GM23338 (cell line): ENCODE measurements at regions not wholly inside any gene's neighbourhood (a gene's known extent, or its start where the extent isn't known, plus 50 kb on each side); places are given as distances from the start of the nearest gene placed in this dataset.

ENCODE experiments used
- ATAC-seq: fragments of 200-7000 bp; cut with Tn5 transposase; 3 replicates; pipeline ENCODE4 v1.9.1; 2020
- DNase-seq: peaks from one replicate; pipeline ENCODE4 v3.0.0-alpha.2; 2015; ENCODE audit warnings: low spot score
- H2AFZ ChIP-seq: fragments of 200-600 bp; sonication (generic); 2 replicates; pipeline ENCODE4 v1.8.0; 2016; ENCODE audit warnings: antibody characterized with exemption, mild to moderate bottlenecking, moderate library complexity
- H3F3A ChIP-seq: fragments of 200-600 bp; sonication (generic); replicated peaks from 2 replicates; pipeline ENCODE4 v1.8.0; 2017; ENCODE audit warnings: antibody characterized with exemption, mixed run types, low read depth
- H3K27ac ChIP-seq: fragments of 200-600 bp; sonication (generic); 2 replicates; pipeline ENCODE4 v1.6.1; 2016; ENCODE audit warnings: low read depth
- H3K27me3 ChIP-seq: fragments of 200-600 bp; sonication (generic); 2 replicates; pipeline ENCODE4 v1.8.0; 2016; ENCODE audit warnings: mild to moderate bottlenecking, mixed run types, moderate library complexity; ENCODE audit not compliant: insufficient read depth
- H3K36me3 ChIP-seq: fragments of 200-600 bp; sonication (generic); 2 replicates; pipeline ENCODE4 v1.8.0; 2016; ENCODE audit warnings: mild to moderate bottlenecking; ENCODE audit not compliant: insufficient read depth
- H3K4me1 ChIP-seq: fragments of 200-600 bp; sonication (generic); 2 replicates; pipeline ENCODE4 v1.8.0; 2016; ENCODE audit warnings: mild to moderate bottlenecking, moderate library complexity; ENCODE audit not compliant: insufficient read depth
- H3K4me2 ChIP-seq: fragments of 200-600 bp; sonication (generic); 2 replicates; pipeline ENCODE4 v1.7.1; 2017; ENCODE audit warnings: mixed run types
- H3K4me3 ChIP-seq: fragments of 200-600 bp; sonication (generic); 2 replicates; pipeline ENCODE4 v1.6.1; 2016; ENCODE audit warnings: mixed run types
- H3K79me2 ChIP-seq: fragments of 200-600 bp; sonication (generic); replicated peaks from 2 replicates; pipeline ENCODE4 v1.8.0; 2017; ENCODE audit warnings: mild to moderate bottlenecking; ENCODE audit not compliant: insufficient read depth
- H3K9me2 ChIP-seq: fragments of 200-600 bp; sonication (generic); 2 replicates; pipeline ENCODE4 v1.8.0; 2017; ENCODE audit not compliant: insufficient read depth
- H4K20me1 ChIP-seq: fragments of 200-600 bp; sonication (generic); replicated peaks from 2 replicates; pipeline ENCODE4 v1.8.0; 2017; ENCODE audit warnings: mild to moderate bottlenecking; ENCODE audit not compliant: insufficient read depth
- H3K27ac Mint-ChIP-seq: 2 replicates; pipeline ENCODE4 v1.8.0; 2020; ENCODE audit warnings: inconsistent platforms, mild to moderate bottlenecking, moderate library complexity, mixed read lengths
- H3K27me3 Mint-ChIP-seq: 3 replicates; pipeline ENCODE4 v1.8.0; 2022; ENCODE audit warnings: low read depth, mild to moderate bottlenecking, moderate library complexity, mixed read lengths, inconsistent platforms; ENCODE audit not compliant: insufficient read depth, poor library complexity
- H3K36me3 Mint-ChIP-seq: 3 replicates; pipeline ENCODE4 v1.8.0; 2021; ENCODE audit warnings: low read depth, mild to moderate bottlenecking, inconsistent platforms, moderate library complexity, mixed read lengths
- H3K4me1 Mint-ChIP-seq: 3 replicates; pipeline ENCODE4 v1.8.0; 2020; ENCODE audit warnings: mild to moderate bottlenecking, inconsistent platforms, mixed read lengths
- H3K4me3 Mint-ChIP-seq: 3 replicates; pipeline ENCODE4 v1.8.0; 2021; ENCODE audit warnings: moderate library complexity, mild to moderate bottlenecking, inconsistent platforms, mixed read lengths
- H3K9me3 Mint-ChIP-seq: 3 replicates; pipeline ENCODE4 v1.8.0; 2020; ENCODE audit warnings: moderate library complexity, mild to moderate bottlenecking, inconsistent platforms, mixed read lengths
- CREB1 ChIP-seq: fragments of 250-450 bp; sonication (Bioruptor Pico); IDR thresholded peaks from 2 replicates; pipeline ENCODE4 v1.5.0; 2020; ENCODE audit warnings: low read depth, mild to moderate bottlenecking, moderate library complexity
- EZH2 ChIP-seq: fragments of 200-600 bp; sonication (generic); IDR thresholded peaks from one replicate; pipeline ENCODE4 v1.8.0; 2017; ENCODE audit warnings: antibody characterized with exemption, mild to moderate bottlenecking, low read depth; ENCODE audit not compliant: unreplicated experiment
- EZH2phosphoT487 ChIP-seq: fragments of 200-600 bp; sonication (generic); IDR thresholded peaks from one replicate; pipeline ENCODE4 v1.8.1; 2018; ENCODE audit warnings: antibody characterized with exemption; ENCODE audit not compliant: unreplicated experiment
- JUNB ChIP-seq: IDR thresholded peaks from one replicate; pipeline ENCODE4 v1.6.1; 2016; ENCODE audit warnings: antibody characterized with exemption; ENCODE audit not compliant: unreplicated experiment
- NANOG ChIP-seq: IDR thresholded peaks from 2 replicates; pipeline ENCODE4 v1.6.1; 2016; ENCODE audit warnings: antibody characterized with exemption, borderline replicate concordance
- POLR2AphosphoS5 ChIP-seq: IDR thresholded peaks from 2 replicates; pipeline ENCODE4 v1.6.1; 2016; ENCODE audit warnings: antibody characterized with exemption, low read depth
- STAT1 ChIP-seq: IDR thresholded peaks from one replicate; pipeline ENCODE4 v1.6.1; 2016; ENCODE audit warnings: antibody characterized with exemption; ENCODE audit not compliant: unreplicated experiment
- ZNF114 ChIP-seq: fragments of 250-450 bp; sonication (Bioruptor Pico); IDR thresholded peaks from 2 replicates; pipeline ENCODE4 v1.5.0; 2020; ENCODE audit warnings: mild to moderate bottlenecking, moderate library complexity
- ZNF331 ChIP-seq: fragments of 250-450 bp; sonication (Bioruptor Pico); IDR thresholded peaks from 2 replicates; pipeline ENCODE4 v1.5.0; 2020; ENCODE audit warnings: low read depth, mild to moderate bottlenecking, moderate library complexity
- TF ChIP-seq, protein P1 (sequence below), 2 experiments: fragments of 200-600 bp in 1 of 2; sonication (generic) in 1 of 2; conservative IDR thresholded peaks; 2 replicates each; pipeline versions ENCODE4 v1.5.1 to v1.6.1; 2016 to 2017; ENCODE audit warnings: antibody characterized with exemption in 2 of 2, low read depth in 2 of 2, mild to moderate bottlenecking in 2 of 2, moderate library complexity in 1 of 2
- TF ChIP-seq, protein P2 (sequence below): IDR thresholded peaks from 2 replicates; pipeline ENCODE4 v1.6.1; 2016; ENCODE audit warnings: antibody characterized with exemption
- TF ChIP-seq, protein P3 (sequence below): IDR thresholded peaks from one replicate; pipeline ENCODE4 v1.6.1; 2018; ENCODE audit warnings: antibody characterized with exemption; ENCODE audit not compliant: unreplicated experiment
- TF ChIP-seq, protein P4 (sequence below): fragments of 250-450 bp; sonication (Bioruptor Pico); IDR thresholded peaks from 2 replicates; pipeline ENCODE4 v1.5.0; 2020; ENCODE audit warnings: mild to moderate bottlenecking, moderate library complexity

DNA sequence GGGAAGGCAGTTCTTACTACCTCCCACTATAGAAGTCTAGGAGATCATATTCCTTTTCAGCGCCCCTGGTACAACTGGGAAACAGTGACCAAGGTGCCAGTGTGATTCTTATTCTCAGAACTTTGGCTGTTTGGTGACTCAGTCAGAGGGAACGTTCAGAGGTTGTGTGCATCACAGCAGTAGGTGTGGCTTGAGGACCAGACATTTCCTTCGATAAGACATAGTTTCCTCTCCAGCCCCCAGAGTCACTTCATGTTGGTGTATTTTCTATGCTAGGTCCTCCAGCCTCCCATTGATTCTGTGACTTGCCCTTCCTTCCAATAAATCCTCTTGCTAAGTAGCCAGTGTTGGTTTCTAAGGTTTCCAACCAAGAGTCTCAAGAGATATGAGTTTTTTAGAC, 171.9 kb upstream of the MPPED2 start:
- no peak for DNase-seq
- H3K4me1 Mint-ChIP-seq: peaks cover 5% of the 10 kb centered on the region; the same call in 1 of the 3 replicates
- Histone ChIP-seq H2AFZ (no peak overlapping the region), H3K36me3 (no peaks in the 10 kb centered on the region), H3K27ac (no peak overlapping the region), H3K9me2 (0 out of 2 replicates have a peak, but pooled peaks cover under 1% of the 10 kb centered on the region), H3F3A (no peaks in the 10 kb centered on the region), H3K79me2 (no peaks in the 10 kb centered on the region), H3K4me2 (no peak overlapping the region), H3K4me3 (no peak overlapping the region), H3K4me1 (no peaks in the 10 kb centered on the region), H3K27me3 (no peaks in the 10 kb centered on the region), H4K20me1 (no peaks in the 10 kb centered on the region)
- H3K36me3 Mint-ChIP-seq: peaks cover 17% of the 10 kb centered on the region; the same call in 2 of the 3 replicates
- TF ChIP-seq, protein P1, sequence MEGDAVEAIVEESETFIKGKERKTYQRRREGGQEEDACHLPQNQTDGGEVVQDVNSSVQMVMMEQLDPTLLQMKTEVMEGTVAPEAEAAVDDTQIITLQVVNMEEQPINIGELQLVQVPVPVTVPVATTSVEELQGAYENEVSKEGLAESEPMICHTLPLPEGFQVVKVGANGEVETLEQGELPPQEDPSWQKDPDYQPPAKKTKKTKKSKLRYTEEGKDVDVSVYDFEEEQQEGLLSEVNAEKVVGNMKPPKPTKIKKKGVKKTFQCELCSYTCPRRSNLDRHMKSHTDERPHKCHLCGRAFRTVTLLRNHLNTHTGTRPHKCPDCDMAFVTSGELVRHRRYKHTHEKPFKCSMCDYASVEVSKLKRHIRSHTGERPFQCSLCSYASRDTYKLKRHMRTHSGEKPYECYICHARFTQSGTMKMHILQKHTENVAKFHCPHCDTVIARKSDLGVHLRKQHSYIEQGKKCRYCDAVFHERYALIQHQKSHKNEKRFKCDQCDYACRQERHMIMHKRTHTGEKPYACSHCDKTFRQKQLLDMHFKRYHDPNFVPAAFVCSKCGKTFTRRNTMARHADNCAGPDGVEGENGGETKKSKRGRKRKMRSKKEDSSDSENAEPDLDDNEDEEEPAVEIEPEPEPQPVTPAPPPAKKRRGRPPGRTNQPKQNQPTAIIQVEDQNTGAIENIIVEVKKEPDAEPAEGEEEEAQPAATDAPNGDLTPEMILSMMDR (conservative IDR thresholded peaks at IDR 0.05; ENCODE audit: low read depth in 2 of 2): no peak
- TF ChIP-seq, protein P2, sequence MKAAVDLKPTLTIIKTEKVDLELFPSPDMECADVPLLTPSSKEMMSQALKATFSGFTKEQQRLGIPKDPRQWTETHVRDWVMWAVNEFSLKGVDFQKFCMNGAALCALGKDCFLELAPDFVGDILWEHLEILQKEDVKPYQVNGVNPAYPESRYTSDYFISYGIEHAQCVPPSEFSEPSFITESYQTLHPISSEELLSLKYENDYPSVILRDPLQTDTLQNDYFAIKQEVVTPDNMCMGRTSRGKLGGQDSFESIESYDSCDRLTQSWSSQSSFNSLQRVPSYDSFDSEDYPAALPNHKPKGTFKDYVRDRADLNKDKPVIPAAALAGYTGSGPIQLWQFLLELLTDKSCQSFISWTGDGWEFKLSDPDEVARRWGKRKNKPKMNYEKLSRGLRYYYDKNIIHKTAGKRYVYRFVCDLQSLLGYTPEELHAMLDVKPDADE: no peak
- TF ChIP-seq, protein P3, sequence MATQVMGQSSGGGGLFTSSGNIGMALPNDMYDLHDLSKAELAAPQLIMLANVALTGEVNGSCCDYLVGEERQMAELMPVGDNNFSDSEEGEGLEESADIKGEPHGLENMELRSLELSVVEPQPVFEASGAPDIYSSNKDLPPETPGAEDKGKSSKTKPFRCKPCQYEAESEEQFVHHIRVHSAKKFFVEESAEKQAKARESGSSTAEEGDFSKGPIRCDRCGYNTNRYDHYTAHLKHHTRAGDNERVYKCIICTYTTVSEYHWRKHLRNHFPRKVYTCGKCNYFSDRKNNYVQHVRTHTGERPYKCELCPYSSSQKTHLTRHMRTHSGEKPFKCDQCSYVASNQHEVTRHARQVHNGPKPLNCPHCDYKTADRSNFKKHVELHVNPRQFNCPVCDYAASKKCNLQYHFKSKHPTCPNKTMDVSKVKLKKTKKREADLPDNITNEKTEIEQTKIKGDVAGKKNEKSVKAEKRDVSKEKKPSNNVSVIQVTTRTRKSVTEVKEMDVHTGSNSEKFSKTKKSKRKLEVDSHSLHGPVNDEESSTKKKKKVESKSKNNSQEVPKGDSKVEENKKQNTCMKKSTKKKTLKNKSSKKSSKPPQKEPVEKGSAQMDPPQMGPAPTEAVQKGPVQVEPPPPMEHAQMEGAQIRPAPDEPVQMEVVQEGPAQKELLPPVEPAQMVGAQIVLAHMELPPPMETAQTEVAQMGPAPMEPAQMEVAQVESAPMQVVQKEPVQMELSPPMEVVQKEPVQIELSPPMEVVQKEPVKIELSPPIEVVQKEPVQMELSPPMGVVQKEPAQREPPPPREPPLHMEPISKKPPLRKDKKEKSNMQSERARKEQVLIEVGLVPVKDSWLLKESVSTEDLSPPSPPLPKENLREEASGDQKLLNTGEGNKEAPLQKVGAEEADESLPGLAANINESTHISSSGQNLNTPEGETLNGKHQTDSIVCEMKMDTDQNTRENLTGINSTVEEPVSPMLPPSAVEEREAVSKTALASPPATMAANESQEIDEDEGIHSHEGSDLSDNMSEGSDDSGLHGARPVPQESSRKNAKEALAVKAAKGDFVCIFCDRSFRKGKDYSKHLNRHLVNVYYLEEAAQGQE: no peak
- no peak for TF ChIP-seq EZH2phosphoT487
- TF ChIP-seq POLR2AphosphoS5: no peak
- no peak for TF ChIP-seq ZNF114 (CRISPR knock-in tag)
- TF ChIP-seq EZH2: no peak
- no peak for TF ChIP-seq NANOG
- TF ChIP-seq, protein P4, sequence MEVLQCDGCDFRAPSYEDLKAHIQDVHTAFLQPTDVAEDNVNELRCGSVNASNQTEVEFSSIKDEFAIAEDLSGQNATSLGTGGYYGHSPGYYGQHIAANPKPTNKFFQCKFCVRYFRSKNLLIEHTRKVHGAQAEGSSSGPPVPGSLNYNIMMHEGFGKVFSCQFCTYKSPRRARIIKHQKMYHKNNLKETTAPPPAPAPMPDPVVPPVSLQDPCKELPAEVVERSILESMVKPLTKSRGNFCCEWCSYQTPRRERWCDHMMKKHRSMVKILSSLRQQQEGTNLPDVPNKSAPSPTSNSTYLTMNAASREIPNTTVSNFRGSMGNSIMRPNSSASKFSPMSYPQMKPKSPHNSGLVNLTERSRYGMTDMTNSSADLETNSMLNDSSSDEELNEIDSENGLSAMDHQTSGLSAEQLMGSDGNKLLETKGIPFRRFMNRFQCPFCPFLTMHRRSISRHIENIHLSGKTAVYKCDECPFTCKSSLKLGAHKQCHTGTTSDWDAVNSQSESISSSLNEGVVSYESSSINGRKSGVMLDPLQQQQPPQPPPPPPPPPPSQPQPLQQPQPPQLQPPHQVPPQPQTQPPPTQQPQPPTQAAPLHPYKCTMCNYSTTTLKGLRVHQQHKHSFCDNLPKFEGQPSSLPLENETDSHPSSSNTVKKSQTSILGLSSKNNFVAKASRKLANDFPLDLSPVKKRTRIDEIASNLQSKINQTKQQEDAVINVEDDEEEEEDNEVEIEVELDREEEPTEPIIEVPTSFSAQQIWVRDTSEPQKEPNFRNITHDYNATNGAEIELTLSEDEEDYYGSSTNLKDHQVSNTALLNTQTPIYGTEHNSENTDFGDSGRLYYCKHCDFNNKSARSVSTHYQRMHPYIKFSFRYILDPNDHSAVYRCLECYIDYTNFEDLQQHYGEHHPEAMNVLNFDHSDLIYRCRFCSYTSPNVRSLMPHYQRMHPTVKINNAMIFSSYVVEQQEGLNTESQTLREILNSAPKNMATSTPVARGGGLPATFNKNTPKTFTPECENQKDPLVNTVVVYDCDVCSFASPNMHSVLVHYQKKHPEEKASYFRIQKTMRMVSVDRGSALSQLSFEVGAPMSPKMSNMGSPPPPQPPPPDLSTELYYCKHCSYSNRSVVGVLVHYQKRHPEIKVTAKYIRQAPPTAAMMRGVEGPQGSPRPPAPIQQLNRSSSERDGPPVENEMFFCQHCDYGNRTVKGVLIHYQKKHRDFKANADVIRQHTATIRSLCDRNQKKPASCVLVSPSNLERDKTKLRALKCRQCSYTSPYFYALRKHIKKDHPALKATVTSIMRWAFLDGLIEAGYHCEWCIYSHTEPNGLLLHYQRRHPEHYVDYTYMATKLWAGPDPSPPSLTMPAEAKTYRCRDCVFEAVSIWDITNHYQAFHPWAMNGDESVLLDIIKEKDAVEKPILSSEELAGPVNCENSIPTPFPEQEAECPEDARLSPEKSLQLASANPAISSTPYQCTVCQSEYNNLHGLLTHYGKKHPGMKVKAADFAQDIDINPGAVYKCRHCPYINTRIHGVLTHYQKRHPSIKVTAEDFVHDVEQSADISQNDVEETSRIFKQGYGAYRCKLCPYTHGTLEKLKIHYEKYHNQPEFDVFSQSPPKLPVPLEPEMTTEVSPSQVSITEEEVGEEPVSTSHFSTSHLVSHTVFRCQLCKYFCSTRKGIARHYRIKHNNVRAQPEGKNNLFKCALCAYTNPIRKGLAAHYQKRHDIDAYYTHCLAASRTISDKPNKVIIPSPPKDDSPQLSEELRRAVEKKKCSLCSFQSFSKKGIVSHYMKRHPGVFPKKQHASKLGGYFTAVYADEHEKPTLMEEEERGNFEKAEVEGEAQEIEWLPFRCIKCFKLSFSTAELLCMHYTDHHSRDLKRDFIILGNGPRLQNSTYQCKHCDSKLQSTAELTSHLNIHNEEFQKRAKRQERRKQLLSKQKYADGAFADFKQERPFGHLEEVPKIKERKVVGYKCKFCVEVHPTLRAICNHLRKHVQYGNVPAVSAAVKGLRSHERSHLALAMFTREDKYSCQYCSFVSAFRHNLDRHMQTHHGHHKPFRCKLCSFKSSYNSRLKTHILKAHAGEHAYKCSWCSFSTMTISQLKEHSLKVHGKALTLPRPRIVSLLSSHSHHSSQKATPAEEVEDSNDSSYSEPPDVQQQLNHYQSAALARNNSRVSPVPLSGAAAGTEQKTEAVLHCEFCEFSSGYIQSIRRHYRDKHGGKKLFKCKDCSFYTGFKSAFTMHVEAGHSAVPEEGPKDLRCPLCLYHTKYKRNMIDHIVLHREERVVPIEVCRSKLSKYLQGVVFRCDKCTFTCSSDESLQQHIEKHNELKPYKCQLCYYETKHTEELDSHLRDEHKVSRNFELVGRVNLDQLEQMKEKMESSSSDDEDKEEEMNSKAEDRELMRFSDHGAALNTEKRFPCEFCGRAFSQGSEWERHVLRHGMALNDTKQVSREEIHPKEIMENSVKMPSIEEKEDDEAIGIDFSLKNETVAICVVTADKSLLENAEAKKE (CRISPR knock-in tag): no peak
- TF ChIP-seq CREB1 (CRISPR knock-in tag): no peak
- no peak for TF ChIP-seq JUNB
- TF ChIP-seq STAT1: no peak
- no peak for TF ChIP-seq ZNF331
- H3K9me3 Mint-ChIP-seq: peaks cover 21% of the 10 kb centered on the region
- no peaks in the 10 kb centered on the region for H3K27me3 Mint-ChIP-seq
- no peak overlapping the region for H3K27ac Mint-ChIP-seq
- no peak overlapping the region for H3K4me3 Mint-ChIP-seq
- ATAC-seq: no peak
